Bronchial epithelial cell (primary cell): ENCODE measurements at regions not wholly inside any gene's neighbourhood (a gene's known extent, or its start where the extent isn't known, plus 50 kb on each side); places are given as distances from the start of the nearest gene placed in this dataset.
A peak's percentile ranks its signal among the peaks of the same experiment; 100 is the strongest.

Experiments
- DNase-seq: peaks from one replicate; pipeline ENCODE4 v3.0.0-alpha.2; 2010; ENCODE audit warnings: low read depth
- FAIRE-seq: peaks from 2 replicates; lab custom pipeline; 2011; peaks lifted over from hg19 to GRCh38; lab: Jason Lieb, UNC
- H3K27me3 ChIP-seq: 2 replicates; pipeline ENCODE4 v1.5.1; 2011; ENCODE audit warnings: low read length; ENCODE audit not compliant: control insufficient read depth, insufficient read depth
- H3K36me3 ChIP-seq: 2 replicates; pipeline ENCODE4 v1.5.1; 2011; ENCODE audit warnings: low read length; ENCODE audit not compliant: control insufficient read depth, insufficient read depth
- H3K4me3 ChIP-seq: 2 replicates; pipeline ENCODE4 v1.5.1; 2011; ENCODE audit warnings: mild to moderate bottlenecking, low read depth, low read length, control low read depth
- TF ChIP-seq, protein P1 (sequence below): IDR thresholded peaks from 2 replicates; pipeline ENCODE4 v1.5.1; 2011; ENCODE audit warnings: mild to moderate bottlenecking, moderate library complexity, low read length, control low read depth, inconsistent platforms; ENCODE audit not compliant: insufficient read depth, severe bottlenecking

- Histone ChIP-seq H3K27me3 (no peaks in the 10 kb centered on the region), H3K4me3 (no peak overlapping the region), H3K36me3 (no peaks in the 10 kb centered on the region)
- TF ChIP-seq, protein P1, sequence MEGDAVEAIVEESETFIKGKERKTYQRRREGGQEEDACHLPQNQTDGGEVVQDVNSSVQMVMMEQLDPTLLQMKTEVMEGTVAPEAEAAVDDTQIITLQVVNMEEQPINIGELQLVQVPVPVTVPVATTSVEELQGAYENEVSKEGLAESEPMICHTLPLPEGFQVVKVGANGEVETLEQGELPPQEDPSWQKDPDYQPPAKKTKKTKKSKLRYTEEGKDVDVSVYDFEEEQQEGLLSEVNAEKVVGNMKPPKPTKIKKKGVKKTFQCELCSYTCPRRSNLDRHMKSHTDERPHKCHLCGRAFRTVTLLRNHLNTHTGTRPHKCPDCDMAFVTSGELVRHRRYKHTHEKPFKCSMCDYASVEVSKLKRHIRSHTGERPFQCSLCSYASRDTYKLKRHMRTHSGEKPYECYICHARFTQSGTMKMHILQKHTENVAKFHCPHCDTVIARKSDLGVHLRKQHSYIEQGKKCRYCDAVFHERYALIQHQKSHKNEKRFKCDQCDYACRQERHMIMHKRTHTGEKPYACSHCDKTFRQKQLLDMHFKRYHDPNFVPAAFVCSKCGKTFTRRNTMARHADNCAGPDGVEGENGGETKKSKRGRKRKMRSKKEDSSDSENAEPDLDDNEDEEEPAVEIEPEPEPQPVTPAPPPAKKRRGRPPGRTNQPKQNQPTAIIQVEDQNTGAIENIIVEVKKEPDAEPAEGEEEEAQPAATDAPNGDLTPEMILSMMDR = no peak
- DNase-seq (no peak), FAIRE-seq (no peak)
Observed at GRCh38 chr1:164971391-164971790, 385.1 kb downstream of the LMX1A start.

GRCh38 chr1:164969253-164969652 is 387.3 kb downstream of the LMX1A start:
- Histone ChIP-seq H3K27me3 (no peaks in the 10 kb centered on the region), H3K36me3 (no peaks in the 10 kb centered on the region), H3K4me3 (no peak overlapping the region)
- no peak for DNase-seq
- TF ChIP-seq, protein P1 = no peak
- FAIRE-seq = no peak

GRCh38 chr1:164967300-164967699 is 389.2 kb downstream of the LMX1A start:
- no peaks in the 10 kb centered on the region for H3K36me3 ChIP-seq
- no peak overlapping the region for H3K4me3 ChIP-seq
- FAIRE-seq (no peak), DNase-seq (no peak)
- no peaks in the 10 kb centered on the region for H3K27me3 ChIP-seq
- TF ChIP-seq, protein P1 = no peak

DNA sequence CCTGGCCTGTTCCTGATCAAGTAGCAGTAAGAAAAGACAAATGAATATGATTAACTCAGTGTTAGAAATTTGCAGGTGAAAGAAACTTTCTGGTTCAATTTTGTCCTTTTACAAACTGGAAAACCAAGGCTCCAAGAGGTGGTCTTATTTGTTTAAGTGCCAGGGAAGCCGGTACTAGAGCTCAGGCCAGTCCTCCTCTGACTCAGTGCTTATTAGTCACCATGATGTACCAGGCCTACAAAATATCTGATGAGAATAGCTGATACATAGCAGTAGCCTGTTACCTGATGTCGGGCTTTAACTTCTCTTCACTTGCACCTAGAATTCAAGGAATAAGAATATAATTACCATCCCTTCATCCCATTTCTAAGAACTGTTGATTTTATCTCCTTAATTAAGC is 394.8 kb downstream of the LMX1A start:
- FAIRE-seq (no peak), DNase-seq (peak; percentile 47)
- Histone ChIP-seq H3K36me3 (no peaks in the 10 kb centered on the region), H3K27me3 (no peaks in the 10 kb centered on the region), H3K4me3 (no peak overlapping the region)
- TF ChIP-seq, protein P1 = no peak

DNA sequence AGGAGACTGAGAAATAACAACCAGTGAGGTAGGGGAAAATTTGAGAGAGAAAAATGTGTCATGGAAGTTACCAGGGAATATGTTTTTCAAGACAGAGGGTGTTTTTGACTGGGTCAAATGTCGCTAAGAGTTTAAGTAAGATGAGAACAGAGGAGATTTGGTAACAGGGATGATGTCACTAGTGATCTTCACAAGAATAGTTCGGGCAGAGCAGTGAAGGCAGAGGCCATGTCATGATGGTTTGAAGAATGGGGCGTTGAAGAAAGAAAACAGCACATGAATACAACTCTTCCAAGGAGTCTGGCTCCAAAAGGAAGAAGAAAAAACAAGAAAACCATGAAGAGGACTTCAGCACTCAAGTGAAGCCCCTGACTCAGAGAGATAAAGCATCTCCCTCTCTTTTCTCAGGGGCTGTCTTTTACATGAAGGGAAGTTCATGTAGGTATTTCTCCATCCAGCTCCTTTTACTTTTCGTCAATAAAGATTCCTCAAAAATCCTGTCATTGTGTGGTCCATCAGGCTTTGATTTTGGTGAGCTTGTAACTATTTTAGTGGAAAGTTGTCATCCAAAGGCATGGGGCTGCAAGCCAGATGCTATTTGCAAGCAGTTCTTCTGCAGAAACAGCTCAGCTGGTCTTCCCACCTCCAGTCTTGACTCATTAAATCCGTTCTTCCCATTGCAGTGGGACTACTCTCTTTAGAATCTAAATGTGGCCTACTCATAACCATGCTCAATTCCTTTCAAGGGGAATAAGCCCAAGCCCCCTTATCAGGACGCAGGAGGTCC is 397.3 kb downstream of the LMX1A start:
- DNase-seq = no peak
- no peak for FAIRE-seq
- Histone ChIP-seq H3K4me3 (no peak overlapping the region), H3K27me3 (no peaks in the 10 kb centered on the region), H3K36me3 (no peaks in the 10 kb centered on the region)
- TF ChIP-seq, protein P1 = no peak

DNA sequence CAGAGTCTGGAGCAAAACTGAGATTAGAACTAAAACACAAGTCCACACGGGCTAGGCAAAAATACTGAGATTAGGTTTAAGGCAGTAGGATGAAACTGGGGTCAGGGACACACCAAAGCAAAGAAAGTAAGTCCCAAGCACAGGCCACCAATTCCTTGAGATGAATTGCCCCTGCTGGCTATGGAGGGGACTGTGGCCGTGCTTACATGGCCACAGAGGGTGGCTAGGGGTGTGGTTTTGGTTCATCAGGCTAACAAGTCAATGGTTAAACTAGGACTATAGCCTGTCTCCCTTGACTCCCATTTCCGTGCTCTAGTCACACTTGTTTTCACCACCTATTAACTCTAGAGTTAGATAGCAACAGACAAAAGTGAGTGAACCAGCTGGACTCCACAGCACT is 394.8 kb downstream of the PBX1 start:
- Histone ChIP-seq H3K27me3 (no peaks in the 10 kb centered on the region), H3K36me3 (no peaks in the 10 kb centered on the region), H3K4me3 (no peak overlapping the region)
- FAIRE-seq (no peak), DNase-seq (no peak)
- TF ChIP-seq, protein P1 = no peak
